WERI-Rb-1 (cell line): ENCODE measurements at regions not wholly inside any gene's neighbourhood (a gene's known extent, or its start where the extent isn't known, plus 50 kb on each side); places are given as distances from the start of the nearest gene placed in this dataset.
"Not testable (repeated sequence)": the region's sequence is repeated elsewhere in the genome, so short reads cannot be mapped to it uniquely, and the experiment has no call there.

Source experiments
- DNase-seq: peaks from one replicate; pipeline ENCODE4 v3.0.0-alpha.2; 2020
- H3K27ac ChIP-seq: fragments of 250-450 bp; sonication (Bioruptor Pico); 2 replicates; pipeline ENCODE4 v1.5.1; 2020; ENCODE audit warnings: mild to moderate bottlenecking, moderate library complexity
- H3K27me3 ChIP-seq: fragments of 250-450 bp; sonication (Bioruptor Pico); 2 replicates; pipeline ENCODE4 v1.5.1; 2021; ENCODE audit warnings: mild to moderate bottlenecking, low read depth, moderate library complexity; ENCODE audit not compliant: insufficient read depth, severe bottlenecking
- H3K36me3 ChIP-seq: fragments of 250-450 bp; sonication (Bioruptor Pico); 2 replicates; pipeline ENCODE4 v1.5.1; 2020; ENCODE audit warnings: mild to moderate bottlenecking, moderate library complexity
- H3K4me3 ChIP-seq: 2 replicates; pipeline ENCODE4 v1.5.1; 2011; ENCODE audit warnings: low read depth, mild to moderate bottlenecking, control low read depth, low read length
- H3K9me3 ChIP-seq: fragments of 250-450 bp; sonication (Bioruptor Pico); 2 replicates; pipeline ENCODE4 v1.5.1; 2021; ENCODE audit warnings: mild to moderate bottlenecking, moderate library complexity; ENCODE audit not compliant: severe bottlenecking
- CTCF ChIP-seq: IDR thresholded peaks from 2 replicates; pipeline ENCODE4 v1.5.1; 2011; ENCODE audit warnings: low read depth, mild to moderate bottlenecking, control low read depth, inconsistent platforms, low read length

- no peaks in the 10 kb centered on the region for H3K27me3 ChIP-seq
- no peak for TF ChIP-seq CTCF
- H3K9me3 ChIP-seq, result no peaks in the 10 kb centered on the region
- H3K27ac ChIP-seq, result no peak overlapping the region
- DNase-seq, result no peak
- no peak overlapping the region for H3K4me3 ChIP-seq
- no peaks in the 10 kb centered on the region for H3K36me3 ChIP-seq
Measured at GRCh38 chr5:40353442-40353841, 326.3 kb upstream of the PTGER4 start.

- TF ChIP-seq CTCF, result no peak
- Histone ChIP-seq H3K36me3 (no peaks in the 10 kb centered on the region), H3K27ac (no peak overlapping the region), H3K4me3 (no peak overlapping the region), H3K9me3 (peaks cover 2% of the 10 kb centered on the region), H3K27me3 (no peaks in the 10 kb centered on the region)
- DNase-seq, result no peak
Measured at GRCh38 chr5:40347981-40348725, 331.6 kb upstream of the PTGER4 start.

- no peak overlapping the region for H3K27ac ChIP-seq
- peaks cover 2% of the 10 kb centered on the region for H3K9me3 ChIP-seq
- DNase-seq, result no peak
- no peaks in the 10 kb centered on the region for H3K27me3 ChIP-seq
- H3K4me3 ChIP-seq, result no peak overlapping the region
- no peaks in the 10 kb centered on the region for H3K36me3 ChIP-seq
- TF ChIP-seq CTCF, result no peak
Measured at GRCh38 chr5:40346901-40347300, 332.8 kb upstream of the PTGER4 start.

- DNase-seq, H3K27ac ChIP-seq, H3K36me3 ChIP-seq, H3K4me3 ChIP-seq, H3K27me3 ChIP-seq, H3K9me3 ChIP-seq: not testable (repeated sequence)
Measured at GRCh38 chr5:40338434-40338833, 341.3 kb upstream of the PTGER4 start.

- no peak overlapping the region for H3K27ac ChIP-seq
- no peaks in the 10 kb centered on the region for H3K9me3 ChIP-seq
Measured at GRCh38 chr5:40334242-40334635, 345.5 kb upstream of the PTGER4 start.

More at GRCh38 chr5:40334242-40334635, 345.5 kb upstream of the PTGER4 start:
- Histone ChIP-seq H3K4me3 (no peak overlapping the region), H3K27me3 (no peaks in the 10 kb centered on the region), H3K36me3 (no peaks in the 10 kb centered on the region)
- TF ChIP-seq CTCF, result no peak
- no peak for DNase-seq
